ENCODE measurements at regions not wholly inside any gene's neighbourhood (a gene's known extent, or its start where the extent isn't known, plus 50 kb on each side); places are given as distances from the start of the nearest gene placed in this dataset.

GRCh38 chr2:118568700-118569099 lies 278.7 kb downstream of the EN1 start:
- TF ChIP-seq CTCF (IDR thresholded peaks at IDR 0.05) (no peak), POLR2A (IDR thresholded peaks at IDR 0.05) (no peak)
